Left lung (tissue), 4 donors: ENCODE measurements at regions not wholly inside any gene's neighbourhood (a gene's known extent, or its start where the extent isn't known, plus 50 kb on each side); places are given as distances from the start of the nearest gene placed in this dataset.
A peak's percentile ranks its signal among the peaks of the same experiment; 100 is the strongest.

Source experiments
- ATAC-seq: fragments of 200-7000 bp; cut with Tn5 transposase; one replicate; pipeline ENCODE4 v1.9.1; 2020; ENCODE audit warnings: moderate library complexity
- DNase-seq, 4 donors: peaks; one replicate each; pipeline ENCODE4 v3.0.0-alpha.2; 2013 to 2020
- H3K27ac ChIP-seq, 2 donors: fragments of 200-600 bp; sonication (generic) in 1 of 2; one replicate each; pipeline versions ENCODE4 v1.5.0 to v1.8.0; 2020 to 2021
- H3K27me3 ChIP-seq, 2 donors: fragments of 200-600 bp; sonication (generic) in 1 of 2; one replicate each; pipeline versions ENCODE4 v1.5.0 to v1.8.0; 2020 to 2021
- H3K36me3 ChIP-seq, 2 donors: fragments of 200-600 bp; sonication (generic) in 1 of 2; one replicate each; pipeline versions ENCODE4 v1.5.0 to v1.8.0; 2020 to 2021
- H3K4me1 ChIP-seq, 2 donors: fragments of 200-600 bp; one replicate each; pipeline ENCODE4 v1.8.0; 2021
- H3K4me3 ChIP-seq, 2 donors: fragments of 200-600 bp; sonication (generic) in 1 of 2; one replicate each; pipeline versions ENCODE4 v1.5.0 to v1.8.0; 2020 to 2021; ENCODE audit warnings: mild to moderate bottlenecking in 1 of 2
- H3K9me3 ChIP-seq, 2 donors: fragments of 200-600 bp; sonication (generic) in 1 of 2; one replicate each; pipeline versions ENCODE4 v1.5.0 to v1.8.0; 2020 to 2021
- intact Hi-C, 2 donors: fragments of 100-400 bp; cut with DNase I; formaldehyde crosslinking; loops; one replicate each; pipeline versions ENCODE4 v1.11.2 to v1.14.2; 2022
- TF ChIP-seq, protein P1 (sequence below), 2 donors: fragments of 200-600 bp; sonication (generic) in 1 of 2; IDR thresholded peaks; one replicate each; pipeline versions ENCODE4 v1.5.0 to v1.8.0; 2021; ENCODE audit warnings: antibody characterized with exemption in 2 of 2
- donor health status: DM: no; HTN: yes; CAD: no.
- donor health status: DM: no; HTN: no; CAD: no.

DNA sequence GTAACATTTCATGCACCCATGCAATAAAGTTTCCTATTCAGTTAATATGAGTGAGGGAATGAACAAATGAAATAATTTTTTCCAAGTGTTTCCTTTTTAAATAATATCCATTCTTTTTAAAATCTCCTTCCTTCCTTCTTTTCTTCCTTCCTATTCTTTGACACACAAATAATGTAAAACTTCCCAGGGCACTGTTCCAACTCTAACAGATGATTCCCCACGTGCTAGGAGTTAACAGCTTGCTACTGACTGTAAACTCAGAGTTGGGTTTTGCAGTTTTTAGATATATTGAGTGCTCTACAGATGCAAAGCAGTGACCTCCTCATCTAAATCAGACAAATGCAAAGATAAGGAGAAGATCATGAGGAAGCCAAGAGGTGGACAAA, 54.0 kb upstream of the POU2F1 start:
- ATAC-seq, result no peak
- H3K27ac ChIP-seq, result no peak overlapping the region
- peak in 2 of 4 donors; percentile 31 to 45 for DNase-seq

DNA sequence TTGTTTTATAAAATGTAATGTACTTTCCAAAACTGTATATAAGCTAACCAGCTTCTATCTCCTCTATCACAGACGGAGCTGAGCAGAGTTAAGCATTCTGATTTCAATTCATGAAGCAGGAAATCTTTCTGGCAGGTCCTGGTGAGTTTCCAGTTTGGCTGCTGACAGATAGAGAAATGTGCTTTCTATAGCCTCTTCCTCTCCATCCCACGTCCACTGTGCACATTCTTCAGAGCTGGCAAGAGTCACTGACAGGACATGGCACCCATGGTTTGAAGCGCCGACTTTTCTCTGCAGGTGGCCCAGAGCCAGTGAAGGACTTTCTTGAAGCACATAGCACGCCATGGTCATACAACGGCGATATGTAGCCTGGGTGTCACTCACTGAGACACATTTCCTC, 52.3 kb upstream of the POU2F1 start:
- H3K9me3 ChIP-seq, result no peaks in the 10 kb centered on the region
- no peak overlapping the region for H3K4me3 ChIP-seq
- TF ChIP-seq, protein P1, sequence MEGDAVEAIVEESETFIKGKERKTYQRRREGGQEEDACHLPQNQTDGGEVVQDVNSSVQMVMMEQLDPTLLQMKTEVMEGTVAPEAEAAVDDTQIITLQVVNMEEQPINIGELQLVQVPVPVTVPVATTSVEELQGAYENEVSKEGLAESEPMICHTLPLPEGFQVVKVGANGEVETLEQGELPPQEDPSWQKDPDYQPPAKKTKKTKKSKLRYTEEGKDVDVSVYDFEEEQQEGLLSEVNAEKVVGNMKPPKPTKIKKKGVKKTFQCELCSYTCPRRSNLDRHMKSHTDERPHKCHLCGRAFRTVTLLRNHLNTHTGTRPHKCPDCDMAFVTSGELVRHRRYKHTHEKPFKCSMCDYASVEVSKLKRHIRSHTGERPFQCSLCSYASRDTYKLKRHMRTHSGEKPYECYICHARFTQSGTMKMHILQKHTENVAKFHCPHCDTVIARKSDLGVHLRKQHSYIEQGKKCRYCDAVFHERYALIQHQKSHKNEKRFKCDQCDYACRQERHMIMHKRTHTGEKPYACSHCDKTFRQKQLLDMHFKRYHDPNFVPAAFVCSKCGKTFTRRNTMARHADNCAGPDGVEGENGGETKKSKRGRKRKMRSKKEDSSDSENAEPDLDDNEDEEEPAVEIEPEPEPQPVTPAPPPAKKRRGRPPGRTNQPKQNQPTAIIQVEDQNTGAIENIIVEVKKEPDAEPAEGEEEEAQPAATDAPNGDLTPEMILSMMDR (IDR thresholded peaks at IDR 0.05), result no peak
- intact Hi-C loops, result no loop called here
- DNase-seq, result no peak
- no peaks in the 10 kb centered on the region for H3K36me3 ChIP-seq
- peaks cover 0 to 15% of the 10 kb centered on the region in 2 donors for H3K27me3 ChIP-seq
- H3K27ac ChIP-seq, result no peak overlapping the region
- ATAC-seq, result no peak
- H3K4me1 ChIP-seq, result no peaks in the 10 kb centered on the region

More for the DNA sequence above, 54.0 kb upstream of the POU2F1 start:
- TF ChIP-seq, protein P1 (IDR thresholded peaks at IDR 0.05), result no peak
- no peaks in the 10 kb centered on the region for H3K36me3 ChIP-seq
- no peaks in the 10 kb centered on the region for H3K9me3 ChIP-seq
- intact Hi-C loops, result no loop called here
- no peaks in the 10 kb centered on the region for H3K4me1 ChIP-seq
- H3K27me3 ChIP-seq, result peaks cover 0 to 15% of the 10 kb centered on the region in 2 donors
- H3K4me3 ChIP-seq, result no peak overlapping the region

DNA sequence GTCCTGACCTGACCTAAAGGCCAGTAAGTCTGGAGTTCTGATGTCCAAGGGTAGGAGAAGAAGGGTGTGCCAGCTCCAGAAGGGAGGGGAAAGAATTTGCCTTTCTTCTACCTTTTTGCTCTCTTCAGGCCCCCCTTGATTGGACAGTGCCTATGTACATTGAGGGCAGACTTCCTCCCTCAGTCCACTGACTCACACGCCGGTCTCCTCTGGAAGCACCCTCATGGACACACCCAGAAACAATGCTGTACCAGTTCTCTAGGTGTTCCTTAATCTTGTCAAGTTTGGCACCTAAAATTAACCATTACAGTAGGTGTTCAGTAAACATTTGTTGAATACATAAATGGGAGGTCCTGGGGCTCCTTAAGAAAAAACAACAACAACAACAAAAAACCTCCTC, 51.0 kb upstream of the POU2F1 start:
- Histone ChIP-seq H3K9me3 (no peaks in the 10 kb centered on the region), H3K4me3 (no peak overlapping the region), H3K27ac (no peak overlapping the region), H3K36me3 (no peaks in the 10 kb centered on the region), H3K4me1 (no peaks in the 10 kb centered on the region), H3K27me3 (peaks cover 0 to 8% of the 10 kb centered on the region in 2 donors)
- no peak for ATAC-seq
- TF ChIP-seq, protein P1 (IDR thresholded peaks at IDR 0.05), result no peak
- no peak for DNase-seq
- intact Hi-C loops, result no loop called here
